ENCODE measurements at regions not wholly inside any gene's neighbourhood (a gene's known extent, or its start where the extent isn't known, plus 50 kb on each side); places are given as distances from the start of the nearest gene placed in this dataset.

GRCh38 chr21:28214786-28215185 is 777.9 kb downstream of the LTN1 start:
- TF ChIP-seq EZH2phosphoT487 (IDR thresholded peaks at IDR 0.05; ENCODE audit: borderline replicate concordance) (no peak), CTCF (conservative IDR thresholded peaks at IDR 0.05; ENCODE audit: low read length) (no peak)

Data from Loucy (cell line).